Mammary epithelial cell (primary cell): ENCODE measurements at regions not wholly inside any gene's neighbourhood (a gene's known extent, or its start where the extent isn't known, plus 50 kb on each side); places are given as distances from the start of the nearest gene placed in this dataset.

Experiments used
- EZH2 ChIP-seq: IDR thresholded peaks from 2 replicates; pipeline ENCODE4 v1.6.1; 2012; ENCODE audit warnings: low read length, inconsistent platforms, borderline replicate concordance
- TF ChIP-seq, protein P1 (sequence below), 2 donors: IDR thresholded peaks in 1 of 2; conservative IDR thresholded peaks in 1 of 2; 2 replicates each; pipeline ENCODE4 v1.5.1; 2011 to 2012; ENCODE audit warnings: inconsistent platforms in 2 of 2, low read length in 2 of 2, mild to moderate bottlenecking in 2 of 2, control low read depth in 1 of 2, low read depth in 1 of 2; ENCODE audit not compliant: insufficient read depth in 1 of 2; ENCODE audit errors: extremely low read depth in 1 of 2

DNA sequence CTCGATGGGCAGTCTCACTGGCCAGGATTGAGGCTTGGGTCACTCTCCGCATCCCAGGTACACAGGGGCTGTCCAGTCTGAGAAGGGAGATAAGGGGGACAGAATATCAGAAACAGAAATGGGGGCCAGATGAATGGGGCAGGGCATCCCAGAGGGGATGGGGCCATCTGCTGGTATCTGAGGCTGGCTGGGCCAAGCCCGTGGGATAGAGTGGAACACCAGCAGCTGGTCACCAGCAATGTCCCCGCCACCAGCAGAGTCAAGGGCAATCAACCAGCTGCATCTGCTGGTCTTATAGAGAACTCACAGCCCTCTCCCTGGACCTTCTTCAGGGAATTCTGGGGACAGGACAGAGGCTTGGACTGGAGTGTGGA is 128.8 kb upstream of the HAAO start:
- TF ChIP-seq, protein P1, sequence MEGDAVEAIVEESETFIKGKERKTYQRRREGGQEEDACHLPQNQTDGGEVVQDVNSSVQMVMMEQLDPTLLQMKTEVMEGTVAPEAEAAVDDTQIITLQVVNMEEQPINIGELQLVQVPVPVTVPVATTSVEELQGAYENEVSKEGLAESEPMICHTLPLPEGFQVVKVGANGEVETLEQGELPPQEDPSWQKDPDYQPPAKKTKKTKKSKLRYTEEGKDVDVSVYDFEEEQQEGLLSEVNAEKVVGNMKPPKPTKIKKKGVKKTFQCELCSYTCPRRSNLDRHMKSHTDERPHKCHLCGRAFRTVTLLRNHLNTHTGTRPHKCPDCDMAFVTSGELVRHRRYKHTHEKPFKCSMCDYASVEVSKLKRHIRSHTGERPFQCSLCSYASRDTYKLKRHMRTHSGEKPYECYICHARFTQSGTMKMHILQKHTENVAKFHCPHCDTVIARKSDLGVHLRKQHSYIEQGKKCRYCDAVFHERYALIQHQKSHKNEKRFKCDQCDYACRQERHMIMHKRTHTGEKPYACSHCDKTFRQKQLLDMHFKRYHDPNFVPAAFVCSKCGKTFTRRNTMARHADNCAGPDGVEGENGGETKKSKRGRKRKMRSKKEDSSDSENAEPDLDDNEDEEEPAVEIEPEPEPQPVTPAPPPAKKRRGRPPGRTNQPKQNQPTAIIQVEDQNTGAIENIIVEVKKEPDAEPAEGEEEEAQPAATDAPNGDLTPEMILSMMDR (conservative IDR thresholded peaks at IDR 0.05 in 1 of 2, IDR thresholded peaks at IDR 0.05 in 1 of 2; ENCODE audit: extremely low read depth in 1 of 2, insufficient read depth in 1 of 2, low read depth in 1 of 2, low read length in 2 of 2) = no peak
- no peak for TF ChIP-seq EZH2
